ENCODE measurements at regions not wholly inside any gene's neighbourhood (a gene's known extent, or its start where the extent isn't known, plus 50 kb on each side); places are given as distances from the start of the nearest gene placed in this dataset.

DNA sequence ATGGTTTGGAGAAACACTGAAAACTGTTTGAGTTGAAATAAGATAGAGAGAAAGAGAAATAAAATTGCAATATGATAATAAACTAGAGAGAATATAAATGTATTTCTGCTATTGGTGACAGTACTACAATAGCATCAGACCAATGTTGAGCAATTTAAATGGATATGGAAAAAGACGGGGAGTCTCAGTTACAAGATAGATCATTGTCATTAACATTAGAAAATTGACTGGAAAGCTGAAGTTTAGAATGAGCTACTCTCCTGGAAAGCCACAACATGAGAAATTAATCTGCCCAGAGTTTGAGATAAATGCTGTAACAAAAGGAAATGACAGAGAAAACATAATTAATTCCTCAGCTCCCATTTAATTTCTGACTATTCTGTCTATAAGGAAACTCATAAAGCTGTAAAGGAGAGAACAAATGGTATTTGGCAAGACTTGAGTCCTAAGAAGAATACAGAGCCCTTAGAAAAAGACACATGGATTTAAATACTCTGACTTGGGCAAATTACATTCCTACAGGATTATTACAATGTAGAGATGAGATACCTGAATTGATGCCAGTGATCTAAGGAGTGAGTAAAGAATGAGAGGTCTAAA is 624.5 kb upstream of the CHD1 start:
- TF ChIP-seq BCL11A (IDR thresholded peaks at IDR 0.05; ENCODE audit: low read depth in 2 of 2, low read length in 2 of 2) (no peak), TEAD4 (IDR thresholded peaks at IDR 0.05; ENCODE audit: low read depth, low read length) (no peak), PHF8 (conservative IDR thresholded peaks at IDR 0.05; ENCODE audit: low read depth, low read length) (no peak), KDM1A (IDR thresholded peaks at IDR 0.05; ENCODE audit: borderline replicate concordance, low read length) (no peak), NRF1 (IDR thresholded peaks at IDR 0.05; ENCODE audit: low read depth, low read length) (no peak), SIN3A (conservative IDR thresholded peaks at IDR 0.05 in 1 of 2, IDR thresholded peaks at IDR 0.05 in 1 of 2; ENCODE audit: low read depth in 1 of 2, low read length in 2 of 2) (no peak), GABPA (IDR thresholded peaks at IDR 0.05; ENCODE audit: borderline replicate concordance, insufficient read depth, low read length) (no peak), HDAC2 (IDR thresholded peaks at IDR 0.05; ENCODE audit: borderline replicate concordance in 1 of 2, low read depth in 2 of 2, low read length in 2 of 2) (no peak), SIRT6 (IDR thresholded peaks at IDR 0.05; ENCODE audit: low read length) (no peak), CHD1 (IDR thresholded peaks at IDR 0.05; ENCODE audit: low read depth, low read length) (no peak), TAF7 (optimal IDR thresholded peaks at IDR 0.05; ENCODE audit: borderline replicate concordance, low read depth, low read length) (no peak)
- TF ChIP-seq, protein P1, sequence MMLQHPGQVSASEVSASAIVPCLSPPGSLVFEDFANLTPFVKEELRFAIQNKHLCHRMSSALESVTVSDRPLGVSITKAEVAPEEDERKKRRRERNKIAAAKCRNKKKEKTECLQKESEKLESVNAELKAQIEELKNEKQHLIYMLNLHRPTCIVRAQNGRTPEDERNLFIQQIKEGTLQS (IDR thresholded peaks at IDR 0.05; ENCODE audit: insufficient read depth, low read depth, low read length): no peak
- no peak overlapping the region for H3K9ac ChIP-seq (replicated peaks in 1 of 4; ENCODE audit: extremely low read depth in 1 of 4, low read depth in 3 of 4, low read length in 3 of 4)
- H3K27me3 ChIP-seq (replicated peaks in 1 of 4; ENCODE audit: control insufficient read depth in 3 of 4, extremely low read depth in 1 of 4, insufficient read depth in 3 of 4, low read length in 3 of 4): peaks cover 0 to 1% (median 0%) of the 10 kb centered on the region in 4 experiments; a peak in 1 of 7 replicates
- no peaks in the 10 kb centered on the region for H3K9me3 ChIP-seq (ENCODE audit: insufficient read depth in 2 of 2, low read depth in 1 of 2, low read length in 1 of 2)
- H3K18ac ChIP-seq (ENCODE audit: extremely low read depth, low read length): no peak overlapping the region
- H3K79me2 ChIP-seq (ENCODE audit: control insufficient read depth in 1 of 2, insufficient read depth in 2 of 2, low read length in 2 of 2): no peaks in the 10 kb centered on the region
- H3K79me1 ChIP-seq (ENCODE audit: low read depth, low read length): no peaks in the 10 kb centered on the region
- H4K20me1 ChIP-seq (replicated peaks in 1 of 2; ENCODE audit: control insufficient read depth in 1 of 2, insufficient read depth in 2 of 2, low read length in 2 of 2): no peaks in the 10 kb centered on the region
- H2BK120ac ChIP-seq (replicated peaks; ENCODE audit: low read depth, low read length): no peak overlapping the region
- DNase-seq (ENCODE audit: low read depth in 1 of 2, low spot score in 2 of 2) (no peak), FAIRE-seq (no peak)
- no peak overlapping the region for H2BK5ac ChIP-seq (ENCODE audit: low read depth, low read length)
- POLR2A ChIA-PET (ENCODE audit: partially characterized antibody): no interaction called here
- no peak overlapping the region for H4K91ac ChIP-seq (replicated peaks; ENCODE audit: insufficient read length, low read length)
- CTCF ChIA-PET (ENCODE audit: partially characterized antibody): no interaction called here
- H2AFZ ChIP-seq (ENCODE audit: low read length): no peak overlapping the region
- H3K14ac ChIP-seq (ENCODE audit: insufficient read length): no peak overlapping the region
- H3K4me3 ChIP-seq (ENCODE audit: extremely low read depth in 1 of 4, insufficient read depth in 2 of 4, low read depth in 3 of 4, low read length in 4 of 4): no peak overlapping the region
- no peak overlapping the region for H4K5ac ChIP-seq (ENCODE audit: insufficient read length, low read depth, low read length)
- H3K36me3 ChIP-seq (ENCODE audit: control insufficient read depth in 2 of 4, insufficient read depth in 4 of 4, low read length in 3 of 4): no peaks in the 10 kb centered on the region
- no peaks in the 10 kb centered on the region for H3K4me1 ChIP-seq (replicated peaks in 1 of 4; ENCODE audit: control insufficient read depth in 3 of 4, insufficient read depth in 4 of 4, low read length in 3 of 4)
- no peak overlapping the region for H3K56ac ChIP-seq (replicated peaks; ENCODE audit: insufficient read length, low read depth, low read length)
- H2BK15ac ChIP-seq (ENCODE audit: low read length): no peak overlapping the region
- no peak overlapping the region for H3K23ac ChIP-seq (ENCODE audit: insufficient read length)
- H2AK5ac ChIP-seq (ENCODE audit: low read depth, low read length): no peak overlapping the region
- H3K23me2 ChIP-seq (ENCODE audit: low read depth, low read length): no peaks in the 10 kb centered on the region
- no peak overlapping the region for H4K8ac ChIP-seq (ENCODE audit: extremely low read depth, insufficient read depth, low read length)
- H3K27ac ChIP-seq (ENCODE audit: low read depth, low read length): no peak overlapping the region
- no peak overlapping the region for H2BK12ac ChIP-seq (ENCODE audit: low read depth, low read length)
- WGBS, 2 experiments (ENCODE audit: extremely low coverage in 1 of 2, insufficient coverage in 1 of 2, insufficient read length in 1 of 2, insufficient replicate concordance in 2 of 2, low coverage in 1 of 2, low lambda C conversion rate in 2 of 2, missing lambda C conversion rate in 1 of 2): 89% methylated on average over 1 of the region's 1 CpG; no CpG with 5 or more reads in 1 of the 2 experiments
- no peak overlapping the region for H3K4me2 ChIP-seq (ENCODE audit: insufficient read depth in 1 of 2, low read depth in 2 of 2, low read length in 2 of 2)
- H2BK20ac ChIP-seq (ENCODE audit: low read length): no peak overlapping the region
- H3K4ac ChIP-seq (replicated peaks; ENCODE audit: insufficient read length, low read depth, low read length): no peak overlapping the region

All from H1 (cell line).